ENCODE measurements at regions not wholly inside any gene's neighbourhood (a gene's known extent, or its start where the extent isn't known, plus 50 kb on each side); places are given as distances from the start of the nearest gene placed in this dataset.

DNA sequence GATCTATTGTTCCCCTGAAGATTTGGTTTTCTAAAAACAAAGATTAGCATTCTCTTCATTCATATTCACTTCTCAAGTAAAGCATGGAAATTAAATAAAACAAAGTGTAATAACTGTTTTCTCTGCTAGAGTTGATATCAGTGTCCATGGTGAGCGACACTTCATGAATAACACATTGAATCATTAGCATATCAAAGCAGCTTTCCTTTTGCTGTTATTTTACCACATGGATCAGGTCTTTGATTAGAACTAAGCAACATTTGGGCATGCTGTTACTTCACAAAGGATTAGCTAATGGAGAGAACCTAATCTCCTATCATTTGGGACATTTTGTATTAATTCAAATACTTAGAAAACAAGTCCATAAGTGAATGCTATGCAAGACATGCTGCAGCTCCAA, 368.8 kb upstream of the CDH19 start:
- no peaks in the 10 kb centered on the region for H3F3A ChIP-seq (ENCODE audit: insufficient read depth, low read length)
- H3K36me3 ChIP-seq (ENCODE audit: insufficient read depth, low read length): no peaks in the 10 kb centered on the region
- H2AFZ ChIP-seq (ENCODE audit: low read length): no peak overlapping the region
- no peak overlapping the region for H3K4me3 ChIP-seq (ENCODE audit: low read depth, low read length, poor library complexity, severe bottlenecking)
- no peaks in the 10 kb centered on the region for H3K4me1 ChIP-seq (ENCODE audit: insufficient read depth, low read length, severe bottlenecking)
- H3K4me2 ChIP-seq (ENCODE audit: low read length): no peak overlapping the region
- TF ChIP-seq CTCF (IDR thresholded peaks at IDR 0.05; ENCODE audit: low read length): no peak
- TF ChIP-seq EZH2 (IDR thresholded peaks at IDR 0.05; ENCODE audit: borderline replicate concordance, low read length): no peak
- no peaks in the 10 kb centered on the region for H3K9me2 ChIP-seq (ENCODE audit: low read depth, low read length)
- no peaks in the 10 kb centered on the region for H3K27me3 ChIP-seq (ENCODE audit: insufficient read depth, low read length)
- no peaks in the 10 kb centered on the region for H3K9me3 ChIP-seq (ENCODE audit: low read length)
- H3K9ac ChIP-seq (ENCODE audit: low read length): no peak overlapping the region
- no peak overlapping the region for H3K27ac ChIP-seq (ENCODE audit: low read depth, low read length, poor library complexity, severe bottlenecking)
- no peaks in the 10 kb centered on the region for H3K79me2 ChIP-seq (ENCODE audit: insufficient read depth, low read length)
- no peaks in the 10 kb centered on the region for H4K20me1 ChIP-seq (ENCODE audit: insufficient read depth, low read length)

GRCh38 chr18:66971960-66972359, 368.1 kb upstream of the CDH19 start:
- Histone ChIP-seq H3K9me3 (ENCODE audit: low read length) (no peaks in the 10 kb centered on the region), H3F3A (ENCODE audit: insufficient read depth, low read length) (no peaks in the 10 kb centered on the region), H4K20me1 (ENCODE audit: insufficient read depth, low read length) (no peaks in the 10 kb centered on the region), H3K27me3 (ENCODE audit: insufficient read depth, low read length) (no peaks in the 10 kb centered on the region), H3K36me3 (ENCODE audit: insufficient read depth, low read length) (no peaks in the 10 kb centered on the region), H2AFZ (ENCODE audit: low read length) (no peak overlapping the region), H3K4me1 (ENCODE audit: insufficient read depth, low read length, severe bottlenecking) (no peaks in the 10 kb centered on the region), H3K4me2 (ENCODE audit: low read length) (no peak overlapping the region), H3K27ac (ENCODE audit: low read depth, low read length, poor library complexity, severe bottlenecking) (no peak overlapping the region), H3K9me2 (ENCODE audit: low read depth, low read length) (no peaks in the 10 kb centered on the region), H3K79me2 (ENCODE audit: insufficient read depth, low read length) (no peaks in the 10 kb centered on the region), H3K4me3 (ENCODE audit: low read depth, low read length, poor library complexity, severe bottlenecking) (no peak overlapping the region), H3K9ac (ENCODE audit: low read length) (no peak overlapping the region)
- no peak for TF ChIP-seq CTCF (IDR thresholded peaks at IDR 0.05; ENCODE audit: low read length)
- no peak for TF ChIP-seq EZH2 (IDR thresholded peaks at IDR 0.05; ENCODE audit: borderline replicate concordance, low read length)

GRCh38 chr18:66966171-66966570, 362.3 kb upstream of the CDH19 start:
- H3K4me1 ChIP-seq (ENCODE audit: insufficient read depth, low read length, severe bottlenecking): no peaks in the 10 kb centered on the region
- H3K27ac ChIP-seq (ENCODE audit: low read depth, low read length, poor library complexity, severe bottlenecking): no peak overlapping the region

More at GRCh38 chr18:66966171-66966570, 362.3 kb upstream of the CDH19 start:
- Histone ChIP-seq H3K79me2 (ENCODE audit: insufficient read depth, low read length) (no peaks in the 10 kb centered on the region), H4K20me1 (ENCODE audit: insufficient read depth, low read length) (no peaks in the 10 kb centered on the region), H3K9me2 (ENCODE audit: low read depth, low read length) (no peaks in the 10 kb centered on the region), H3K9ac (ENCODE audit: low read length) (no peak overlapping the region), H3K4me3 (ENCODE audit: low read depth, low read length, poor library complexity, severe bottlenecking) (no peak overlapping the region), H3K9me3 (ENCODE audit: low read length) (no peaks in the 10 kb centered on the region), H3F3A (ENCODE audit: insufficient read depth, low read length) (no peaks in the 10 kb centered on the region), H3K4me2 (ENCODE audit: low read length) (no peak overlapping the region), H2AFZ (ENCODE audit: low read length) (no peak overlapping the region), H3K27me3 (ENCODE audit: insufficient read depth, low read length) (no peaks in the 10 kb centered on the region), H3K36me3 (ENCODE audit: insufficient read depth, low read length) (no peaks in the 10 kb centered on the region)
- TF ChIP-seq CTCF (IDR thresholded peaks at IDR 0.05; ENCODE audit: low read length): no peak
- TF ChIP-seq EZH2 (IDR thresholded peaks at IDR 0.05; ENCODE audit: borderline replicate concordance, low read length): no peak
